ELR (cell line): ENCODE measurements at regions not wholly inside any gene's neighbourhood (a gene's known extent, or its start where the extent isn't known, plus 50 kb on each side); places are given as distances from the start of the nearest gene placed in this dataset.

ENCODE experiments used
- DNase-seq: peaks from one replicate; pipeline ENCODE4 v3.0.0-alpha.2; 2015; ENCODE audit warnings: low read depth

- peak; percentile 98 for DNase-seq
Measured at GRCh38 chr9:107750741-107751566, 261.4 kb upstream of the KLF4 start.

DNA sequence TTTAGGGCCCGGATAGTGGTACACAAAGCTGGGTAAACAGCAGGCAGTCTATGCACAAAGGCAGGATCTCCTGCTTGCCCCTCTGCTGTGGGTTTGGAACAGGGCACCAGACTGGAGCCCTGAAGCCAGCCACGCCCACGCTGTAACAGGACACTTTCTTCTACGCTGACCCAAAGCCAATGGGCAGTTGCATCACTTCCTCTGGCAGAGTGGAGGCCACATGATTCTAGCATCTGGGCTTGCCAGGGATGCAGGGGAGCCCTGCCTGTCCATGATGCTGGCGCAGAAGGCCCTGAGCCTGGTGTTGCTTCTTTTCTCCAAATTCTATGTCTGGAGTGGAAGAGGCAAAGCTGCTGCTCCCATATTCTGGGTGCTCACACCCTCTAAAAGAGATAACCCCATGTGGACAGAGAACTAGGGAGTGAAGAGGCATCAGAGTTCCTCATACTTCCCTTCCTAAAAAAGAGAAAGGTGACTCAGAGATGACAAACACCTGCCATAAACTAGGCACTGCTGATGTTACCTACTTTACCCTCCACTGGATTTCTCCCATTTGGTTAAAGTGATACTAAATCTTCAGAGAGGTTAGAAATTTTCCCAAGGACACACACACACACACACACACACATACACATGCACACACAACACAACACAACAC lies 260.3 kb upstream of the KLF4 start:
- peak; percentile 94 for DNase-seq

DNA sequence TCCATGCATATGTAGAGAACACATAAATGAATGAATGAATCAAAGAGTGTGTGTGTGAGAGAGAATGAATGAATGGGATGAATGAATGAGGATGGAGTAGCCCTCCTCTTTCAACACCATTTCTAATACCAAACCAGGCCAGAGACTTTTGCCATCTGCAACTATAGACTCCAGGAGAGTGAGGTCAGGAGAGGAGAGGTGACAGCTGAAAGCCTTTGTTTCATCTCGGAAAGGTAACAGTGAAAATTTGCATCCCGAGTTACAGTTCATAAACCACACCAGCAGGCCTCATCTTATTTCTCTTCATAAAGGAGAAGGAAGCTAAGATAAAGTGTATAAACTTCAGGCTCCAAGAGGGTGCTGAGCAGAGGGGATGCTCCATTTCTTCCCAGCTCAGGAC lies 255.3 kb upstream of the KLF4 start:
- DNase-seq = no peak

DNA sequence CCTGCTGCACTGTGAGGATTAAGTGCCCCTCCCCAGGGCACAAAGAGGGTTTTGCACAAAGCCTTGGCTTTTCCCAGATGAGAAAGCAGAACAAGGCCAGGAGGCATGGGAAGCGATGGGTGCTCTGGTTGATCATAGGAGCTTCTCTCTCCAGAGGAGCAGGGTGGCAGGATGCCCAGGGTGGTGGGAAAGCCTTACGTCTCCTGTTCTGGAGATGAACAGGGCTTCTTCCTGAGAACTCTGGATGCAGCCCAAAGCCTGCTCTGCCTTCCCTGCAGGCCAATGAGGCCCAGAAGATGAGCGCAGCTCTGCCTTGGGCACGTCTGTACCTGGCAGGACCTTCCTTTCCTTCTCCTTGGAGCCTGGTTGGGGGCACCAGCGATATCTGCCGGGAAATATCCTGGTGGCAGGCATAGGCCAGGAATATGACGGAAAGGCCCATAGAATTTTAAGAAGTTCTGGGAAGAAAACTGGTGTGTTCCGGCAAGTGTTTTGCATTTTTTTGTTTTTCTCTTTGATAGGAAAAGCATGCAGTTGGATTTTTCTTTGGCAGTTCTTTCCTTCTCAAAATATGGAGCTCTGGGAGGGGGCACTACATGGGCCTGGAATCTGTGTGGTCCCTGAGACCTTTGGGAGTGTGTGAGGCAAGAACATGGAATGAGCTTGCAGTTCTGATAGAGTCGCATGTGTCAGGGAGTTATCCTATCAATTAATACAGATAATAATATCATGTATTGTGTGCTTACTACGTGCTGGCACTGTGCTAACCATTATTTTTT lies 253.2 kb upstream of the KLF4 start:
- no peak for DNase-seq

GRCh38 chr9:107740088-107740980 lies 250.8 kb upstream of the KLF4 start:
- DNase-seq = no peak

DNA sequence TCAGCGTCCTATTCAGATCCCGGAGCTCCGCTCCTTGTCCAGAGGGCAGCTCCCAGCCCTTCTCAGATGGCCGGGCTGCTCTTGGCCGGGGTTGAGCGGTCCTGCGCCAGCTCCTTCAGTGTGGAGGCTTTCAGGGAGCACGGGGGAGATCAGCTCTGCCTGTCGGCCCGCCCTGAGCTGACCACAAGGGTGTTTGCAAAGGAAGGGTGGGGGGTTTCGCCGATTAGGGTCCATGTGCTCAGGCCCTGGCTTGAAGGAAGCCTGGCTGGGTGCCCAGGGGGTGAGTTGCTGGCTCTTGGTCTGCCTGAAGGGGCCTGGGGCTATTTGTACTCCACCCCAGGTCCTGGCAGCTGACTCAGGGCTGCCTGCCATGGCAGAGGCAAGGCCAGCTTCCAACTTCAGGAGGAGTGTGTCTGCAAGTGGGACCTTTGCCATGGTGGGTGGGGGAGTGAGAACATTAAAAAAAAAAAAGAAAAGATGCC lies 250.1 kb upstream of the KLF4 start:
- DNase-seq = peak; percentile 63

- DNase-seq = peak; percentile 79
Measured at GRCh38 chr9:107738789-107739188, 249.2 kb upstream of the KLF4 start.

DNA sequence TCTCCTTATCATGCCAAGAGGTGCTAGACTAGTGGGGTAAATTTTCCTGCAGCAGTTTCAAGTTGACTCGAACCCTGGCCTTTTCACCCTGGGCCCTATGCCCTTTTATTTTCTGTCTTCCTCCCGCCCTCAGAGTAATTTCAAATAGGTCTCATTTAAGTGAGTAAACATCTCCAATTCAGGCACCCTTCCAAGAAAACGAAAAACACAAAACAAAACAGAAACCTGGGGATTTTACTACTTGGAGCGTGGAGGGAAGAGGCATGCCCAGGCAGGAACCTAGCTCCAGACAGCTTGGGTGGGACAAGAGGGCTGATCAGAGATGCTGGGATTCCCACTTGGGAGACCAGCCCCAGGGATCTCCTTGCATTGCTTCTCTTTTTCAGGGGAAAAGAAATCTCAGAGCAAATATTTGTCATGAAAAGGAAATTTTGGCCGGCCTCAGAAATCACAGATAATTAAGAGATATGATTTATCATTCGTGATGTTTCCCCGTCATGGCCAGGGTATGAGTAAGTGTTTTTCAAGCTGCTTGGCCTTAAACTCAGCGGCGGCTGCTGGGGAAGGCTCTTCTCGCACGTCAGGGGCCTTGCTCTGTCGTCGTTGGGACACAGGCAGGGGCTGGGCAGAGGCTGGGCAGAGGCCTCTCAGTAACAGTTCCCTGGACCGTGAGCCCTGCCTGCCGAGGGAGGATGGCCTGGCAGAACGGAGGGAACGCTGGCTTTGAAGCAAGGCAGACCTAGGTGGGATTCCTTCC lies 248.6 kb upstream of the KLF4 start:
- peak; percentile 85 for DNase-seq

GRCh38 chr9:107737610-107737986 lies 248.0 kb upstream of the KLF4 start:
- no peak for DNase-seq

GRCh38 chr9:107735821-107736220 lies 246.3 kb upstream of the KLF4 start:
- DNase-seq = no peak

DNA sequence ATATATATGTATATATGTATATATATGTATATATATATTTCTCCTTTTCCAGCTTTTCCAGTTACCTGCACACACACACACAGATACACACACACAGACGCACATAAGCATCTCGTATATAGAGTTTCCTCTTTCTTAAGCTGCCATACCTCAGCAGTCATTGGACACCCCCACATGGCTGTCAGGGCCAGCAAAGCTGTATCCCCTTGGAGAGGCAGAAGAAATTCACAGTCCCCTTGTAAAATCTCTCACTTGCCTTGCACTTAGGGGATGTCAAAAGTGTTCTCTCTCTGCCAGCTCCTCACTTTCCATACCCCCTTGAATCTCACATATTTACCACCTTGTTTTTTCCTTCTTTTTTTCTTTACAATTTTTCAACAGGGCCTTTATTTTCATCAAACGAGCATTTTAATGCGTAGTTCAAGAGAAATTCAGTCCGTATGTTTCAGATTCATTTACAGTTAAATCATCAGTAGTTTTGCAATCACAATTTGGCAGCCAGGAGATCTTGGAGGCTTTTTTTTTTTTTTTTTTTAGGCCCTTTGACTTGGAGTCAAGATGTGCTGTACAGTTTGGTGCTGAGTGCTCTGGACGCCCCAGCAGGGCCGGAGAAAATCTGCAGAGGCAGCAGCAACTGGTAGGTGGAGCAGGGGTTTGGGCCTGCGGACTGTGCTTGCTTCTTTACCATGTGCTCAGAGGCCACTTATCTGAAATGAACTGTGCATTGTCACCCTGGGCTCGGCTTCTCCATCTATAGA lies 244.9 kb upstream of the KLF4 start:
- DNase-seq = peak; percentile 89

DNA sequence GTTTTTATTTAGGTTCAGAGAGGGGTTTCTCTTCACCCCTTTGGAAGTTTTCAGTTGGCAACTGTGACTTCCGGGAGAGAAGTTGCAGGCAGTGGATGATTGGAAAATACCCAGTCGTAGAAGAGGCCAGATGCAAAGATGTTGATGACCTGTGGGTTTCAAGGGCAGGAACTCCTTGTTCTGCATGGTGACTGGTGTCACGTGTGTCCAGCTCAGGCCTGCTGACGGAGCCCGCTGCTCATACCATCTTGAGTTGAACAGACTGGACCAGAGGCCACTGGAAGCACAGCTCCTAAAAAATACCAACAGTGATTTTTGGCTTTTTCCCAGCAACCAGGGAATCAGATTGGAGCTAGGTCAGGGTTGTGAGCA lies 243.9 kb upstream of the KLF4 start:
- peak; percentile 52 for DNase-seq

- DNase-seq = peak; percentile 53
Measured at GRCh38 chr9:107732781-107733522, 243.4 kb upstream of the KLF4 start.

- no peak for DNase-seq
Measured at GRCh38 chr9:107731115-107731762, 241.7 kb upstream of the KLF4 start.

DNA sequence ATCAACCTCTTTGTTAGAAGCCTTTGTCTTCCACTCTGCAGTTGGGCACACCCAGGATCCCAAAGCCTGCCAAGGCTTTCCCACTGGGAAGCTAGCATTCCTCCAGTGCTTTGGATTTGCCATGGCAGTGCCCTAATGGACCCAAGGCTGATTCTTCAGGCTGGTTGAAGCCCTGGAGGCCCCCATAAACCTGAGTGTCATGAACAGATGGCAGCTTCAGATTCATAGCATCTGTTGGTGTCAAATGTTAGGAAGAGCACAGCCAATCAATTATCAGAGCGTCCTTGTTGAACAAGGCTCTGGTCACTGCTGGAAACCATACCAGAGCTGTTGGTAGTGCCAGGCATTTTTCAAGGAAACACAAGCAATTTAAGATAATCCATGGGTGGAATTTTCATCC lies 241.1 kb upstream of the KLF4 start:
- DNase-seq = no peak

DNA sequence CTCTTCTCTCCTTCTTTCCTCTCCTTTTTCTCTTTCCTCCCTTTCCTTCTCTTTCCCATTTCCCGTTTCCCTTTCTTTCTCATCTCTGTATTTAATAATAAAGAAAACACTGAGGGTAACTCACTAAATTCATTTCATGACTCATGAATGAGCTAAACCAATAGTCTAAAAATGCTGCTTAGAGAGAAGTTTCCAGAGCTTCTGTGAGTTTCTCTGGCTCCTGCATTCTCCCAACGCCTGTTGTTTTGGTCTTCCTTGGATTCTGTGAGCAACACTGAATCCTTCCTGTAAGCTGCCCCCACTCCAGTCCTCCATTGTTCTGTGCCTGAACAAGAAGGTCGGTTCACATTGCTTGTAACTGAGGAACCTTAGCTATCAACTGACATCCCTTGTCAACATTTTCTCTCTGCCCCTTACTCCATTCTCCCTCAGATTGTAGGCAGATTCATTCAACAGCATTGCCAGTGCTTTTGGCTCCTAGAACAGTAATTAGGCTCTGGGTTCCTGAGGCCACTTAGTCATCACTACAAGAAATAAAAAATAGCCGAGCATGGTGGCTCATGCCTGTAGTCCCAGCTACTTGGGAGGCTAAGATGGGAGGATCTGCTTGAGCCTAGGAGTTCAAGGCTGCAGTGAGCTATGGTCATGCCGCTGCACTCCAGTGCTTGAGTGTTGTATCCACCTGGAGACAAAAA lies 237.7 kb upstream of the KLF4 start:
- peak; percentile 45 for DNase-seq

GRCh38 chr9:107723015-107723414 lies 233.4 kb upstream of the KLF4 start:
- DNase-seq = no peak

- DNase-seq = no peak
Measured at GRCh38 chr9:107721705-107722245, 232.2 kb upstream of the KLF4 start.
